Nephron (organoid): ENCODE measurements at regions not wholly inside any gene's neighbourhood (a gene's known extent, or its start where the extent isn't known, plus 50 kb on each side); places are given as distances from the start of the nearest gene placed in this dataset.

ENCODE experiments used
- H3K27ac Mint-ChIP-seq, 3 experiments: 2 replicates each; pipeline ENCODE4 v1.8.0; 2020; ENCODE audit warnings: mixed read lengths in 3 of 3, mild to moderate bottlenecking in 2 of 3, moderate library complexity in 1 of 3
- H3K27me3 Mint-ChIP-seq: 2 replicates; pipeline ENCODE4 v1.8.0; 2021; ENCODE audit warnings: low read depth, mild to moderate bottlenecking, moderate library complexity, mixed read lengths
- H3K36me3 Mint-ChIP-seq: 2 replicates; pipeline ENCODE4 v1.8.0; 2020; ENCODE audit warnings: low read depth, mixed read lengths
- H3K4me1 Mint-ChIP-seq: 2 replicates; pipeline ENCODE4 v1.8.0; 2020; ENCODE audit warnings: mixed read lengths
- H3K4me3 Mint-ChIP-seq, 3 experiments: 2 replicates each; pipeline ENCODE4 v1.8.0; 2020; ENCODE audit warnings: mild to moderate bottlenecking in 3 of 3, mixed read lengths in 3 of 3, moderate library complexity in 2 of 3
- H3K9me3 Mint-ChIP-seq: 2 replicates; pipeline ENCODE4 v1.8.0; 2020; ENCODE audit warnings: mixed read lengths
- CTCF ChIP-seq, 3 experiments: fragments of 200-600 bp; sonication (generic); IDR thresholded peaks; one replicate each; pipeline ENCODE4 v1.5.0; 2021; ENCODE audit warnings: antibody characterized with exemption in 3 of 3; ENCODE audit not compliant: unreplicated experiment in 3 of 3

- Mint-ChIP-seq H3K36me3 (no peaks in the 10 kb centered on the region), H3K27ac (no peak overlapping the region), H3K4me3 (no peak overlapping the region), H3K9me3 (peaks cover 12% of the 10 kb centered on the region), H3K4me1 (peaks cover 19% of the 10 kb centered on the region), H3K27me3 (peaks cover 7% of the 10 kb centered on the region)
- TF ChIP-seq CTCF (IDR thresholded peaks at IDR 0.05; ENCODE audit: unreplicated experiment in 3 of 3), result no peak
Measured at GRCh38 chr5:143543358-143544255, 140.1 kb upstream of the NR3C1 start.

- Mint-ChIP-seq H3K4me3 (no peak overlapping the region), H3K27me3 (peaks cover 7% of the 10 kb centered on the region), H3K4me1 (peaks cover 19% of the 10 kb centered on the region), H3K36me3 (no peaks in the 10 kb centered on the region), H3K27ac (no peak overlapping the region), H3K9me3 (peaks cover 12% of the 10 kb centered on the region)
- TF ChIP-seq CTCF (IDR thresholded peaks at IDR 0.05; ENCODE audit: unreplicated experiment in 3 of 3), result no peak
Measured at GRCh38 chr5:143542798-143543144, 139.3 kb upstream of the NR3C1 start.

GRCh38 chr5:143541943-143542797 is 138.7 kb upstream of the NR3C1 start:
- Mint-ChIP-seq H3K9me3 (peaks cover 11% of the 10 kb centered on the region), H3K4me3 (no peak overlapping the region), H3K27ac (no peak overlapping the region), H3K36me3 (no peaks in the 10 kb centered on the region), H3K27me3 (peaks cover 7% of the 10 kb centered on the region), H3K4me1 (peaks cover 19% of the 10 kb centered on the region)
- TF ChIP-seq CTCF (IDR thresholded peaks at IDR 0.05; ENCODE audit: unreplicated experiment in 3 of 3), result no peak

- Mint-ChIP-seq H3K4me3 (no peak overlapping the region), H3K27me3 (peaks cover 10% of the 10 kb centered on the region)
Measured at GRCh38 chr5:143539742-143540141, 136.3 kb upstream of the NR3C1 start.

GRCh38 chr5:143537056-143537455 is 133.6 kb upstream of the NR3C1 start:
- H3K36me3 Mint-ChIP-seq, result no peaks in the 10 kb centered on the region
- no peak overlapping the region for H3K4me3 Mint-ChIP-seq
- H3K27me3 Mint-ChIP-seq, result peaks cover 4% of the 10 kb centered on the region
- H3K27ac Mint-ChIP-seq, result no peak overlapping the region
- peaks cover 1% of the 10 kb centered on the region for H3K4me1 Mint-ChIP-seq
- H3K9me3 Mint-ChIP-seq, result peaks cover 10% of the 10 kb centered on the region
- no peak for TF ChIP-seq CTCF (IDR thresholded peaks at IDR 0.05; ENCODE audit: unreplicated experiment in 3 of 3)

More at GRCh38 chr5:143539742-143540141, 136.3 kb upstream of the NR3C1 start:
- Mint-ChIP-seq H3K9me3 (peaks cover 10% of the 10 kb centered on the region), H3K27ac (no peak overlapping the region), H3K4me1 (peaks cover 19% of the 10 kb centered on the region), H3K36me3 (no peaks in the 10 kb centered on the region)
- TF ChIP-seq CTCF (IDR thresholded peaks at IDR 0.05; ENCODE audit: unreplicated experiment in 3 of 3), result no peak
